ENCODE measurements at regions not wholly inside any gene's neighbourhood (a gene's known extent, or its start where the extent isn't known, plus 50 kb on each side); places are given as distances from the start of the nearest gene placed in this dataset.

DNA sequence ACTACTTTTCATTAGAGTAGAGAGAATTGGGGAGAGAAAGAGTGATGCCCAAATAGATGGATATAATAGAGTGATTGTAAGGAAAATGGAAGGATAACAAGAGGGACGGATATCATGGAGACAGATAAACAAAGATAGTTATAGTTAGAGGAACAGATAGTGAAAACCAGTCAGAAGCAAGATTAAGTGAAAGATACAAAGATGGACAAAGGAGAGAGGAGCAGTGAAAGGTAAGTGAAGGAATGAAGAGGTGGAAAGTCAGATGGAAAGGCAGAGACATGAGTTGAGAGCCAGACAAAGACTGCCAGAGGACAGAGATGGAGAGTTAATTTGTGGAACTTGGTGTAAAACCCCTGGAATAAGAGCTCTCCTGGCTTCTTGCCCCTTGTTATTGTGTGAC is 59.2 kb upstream of the CISTR start:
- TF ChIP-seq EZH2 (IDR thresholded peaks at IDR 0.05) (no peak), POLR2AphosphoS5 (IDR thresholded peaks at IDR 0.05; ENCODE audit: borderline replicate concordance, low read depth, low read length) (no peak), FOXP2 (optimal IDR thresholded peaks at IDR 0.05; ENCODE audit: control extremely low read depth, extremely low read length, insufficient read depth) (no peak)
